ENCODE measurements at regions not wholly inside any gene's neighbourhood (a gene's known extent, or its start where the extent isn't known, plus 50 kb on each side); places are given as distances from the start of the nearest gene placed in this dataset.

DNA sequence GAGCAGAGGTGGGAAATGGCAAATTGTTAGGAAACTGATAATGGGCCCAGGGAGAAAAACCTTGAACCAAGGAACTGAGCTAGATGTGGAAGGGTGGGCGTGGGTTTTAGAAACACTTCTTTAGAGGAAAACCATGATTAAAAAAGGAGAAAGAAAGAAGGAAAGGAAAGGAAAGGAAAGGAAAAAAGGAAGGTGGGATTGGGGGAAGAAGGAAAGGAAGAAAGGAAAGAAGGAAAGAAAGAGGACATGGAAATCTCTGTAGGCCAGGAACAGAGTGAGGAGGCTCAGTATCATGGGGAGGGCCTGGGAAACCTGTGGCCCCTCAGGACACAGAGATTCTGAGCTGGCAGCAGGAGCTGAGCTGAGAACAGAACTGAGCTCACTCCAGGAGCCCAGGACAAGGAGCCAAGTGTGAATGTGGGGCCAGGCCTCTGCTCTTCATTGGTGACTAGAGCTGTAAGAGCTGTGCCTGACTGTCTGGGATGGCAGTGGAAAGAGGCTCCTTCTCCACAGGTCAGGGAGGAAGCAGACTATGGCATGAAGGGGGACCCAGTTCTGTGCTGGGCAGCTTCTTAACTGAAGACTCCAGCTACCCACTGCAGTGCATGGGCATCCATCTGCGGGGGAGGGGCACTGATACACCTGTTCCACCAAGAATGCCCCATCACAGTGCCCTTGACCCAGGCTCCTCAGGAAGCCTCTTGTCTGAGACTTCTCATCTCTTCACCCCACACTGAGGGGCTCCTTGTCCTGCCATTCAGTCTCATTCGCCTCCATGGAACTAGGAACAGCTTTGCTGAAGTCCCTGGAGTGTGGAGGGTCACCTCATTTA is 116.1 kb upstream of the BACH2 start:
- in situ Hi-C loops (cut with MboI; ENCODE audit: low sequenced_read_pairs, unreplicated experiment) = no loop called here
- TF ChIP-seq, protein P1, sequence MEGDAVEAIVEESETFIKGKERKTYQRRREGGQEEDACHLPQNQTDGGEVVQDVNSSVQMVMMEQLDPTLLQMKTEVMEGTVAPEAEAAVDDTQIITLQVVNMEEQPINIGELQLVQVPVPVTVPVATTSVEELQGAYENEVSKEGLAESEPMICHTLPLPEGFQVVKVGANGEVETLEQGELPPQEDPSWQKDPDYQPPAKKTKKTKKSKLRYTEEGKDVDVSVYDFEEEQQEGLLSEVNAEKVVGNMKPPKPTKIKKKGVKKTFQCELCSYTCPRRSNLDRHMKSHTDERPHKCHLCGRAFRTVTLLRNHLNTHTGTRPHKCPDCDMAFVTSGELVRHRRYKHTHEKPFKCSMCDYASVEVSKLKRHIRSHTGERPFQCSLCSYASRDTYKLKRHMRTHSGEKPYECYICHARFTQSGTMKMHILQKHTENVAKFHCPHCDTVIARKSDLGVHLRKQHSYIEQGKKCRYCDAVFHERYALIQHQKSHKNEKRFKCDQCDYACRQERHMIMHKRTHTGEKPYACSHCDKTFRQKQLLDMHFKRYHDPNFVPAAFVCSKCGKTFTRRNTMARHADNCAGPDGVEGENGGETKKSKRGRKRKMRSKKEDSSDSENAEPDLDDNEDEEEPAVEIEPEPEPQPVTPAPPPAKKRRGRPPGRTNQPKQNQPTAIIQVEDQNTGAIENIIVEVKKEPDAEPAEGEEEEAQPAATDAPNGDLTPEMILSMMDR (IDR thresholded peaks at IDR 0.05; ENCODE audit: borderline replicate concordance, control extremely low read depth, extremely low read depth, insufficient read depth, missing control alignments) = no peak
- no peak for DNase-seq (ENCODE audit: low spot score)

DNA sequence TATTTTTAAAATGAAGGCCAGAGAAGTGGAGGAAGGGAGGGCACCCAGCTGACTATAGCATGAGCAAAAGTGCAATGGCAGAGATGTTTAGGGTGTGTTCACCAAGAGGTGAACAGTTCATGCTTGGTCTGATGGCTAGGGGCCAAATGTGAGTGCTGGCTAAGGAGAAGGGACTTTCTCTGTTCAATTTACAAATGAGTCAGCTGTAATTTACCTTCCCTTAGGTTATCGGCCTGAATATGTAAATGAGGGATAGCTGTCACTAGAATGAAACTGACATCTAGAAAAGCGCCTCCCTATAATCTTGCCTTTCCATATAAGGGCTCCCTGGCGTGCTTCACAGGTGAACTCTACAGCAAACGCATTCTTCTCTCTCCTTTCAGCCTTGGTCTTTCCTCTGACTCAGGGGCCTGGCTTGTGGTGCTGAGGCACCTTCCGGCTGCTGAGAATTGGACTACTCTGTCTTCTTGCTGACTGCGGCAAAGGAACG is 114.7 kb upstream of the BACH2 start:
- peak; percentile 69 for DNase-seq (ENCODE audit: low spot score)
- in situ Hi-C loops (cut with MboI; ENCODE audit: low sequenced_read_pairs, unreplicated experiment) = no loop called here

DNA sequence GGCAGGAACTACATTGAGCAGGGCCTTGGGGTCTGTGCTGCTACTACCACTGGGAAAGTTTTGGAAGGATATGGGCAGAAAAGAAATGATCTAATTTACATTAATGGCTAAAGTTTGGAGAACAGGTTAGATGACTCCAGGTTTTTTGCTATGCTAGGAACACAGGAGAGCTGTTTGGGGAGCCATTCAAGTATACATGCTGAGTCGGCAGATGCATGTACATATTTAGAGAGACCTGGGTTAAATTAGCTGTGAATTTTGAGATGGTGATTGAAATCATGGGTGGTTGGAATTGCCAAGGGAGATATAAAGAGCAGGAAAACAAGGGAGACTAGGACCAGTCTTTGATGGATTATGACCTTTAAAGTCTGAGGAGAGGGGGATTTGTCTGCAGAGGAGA is 113.1 kb upstream of the BACH2 start:
- in situ Hi-C loops (cut with MboI; ENCODE audit: low sequenced_read_pairs, unreplicated experiment) = no loop called here
- no peak for DNase-seq (ENCODE audit: low spot score)
- TF ChIP-seq, protein P1 (IDR thresholded peaks at IDR 0.05; ENCODE audit: borderline replicate concordance, control extremely low read depth, extremely low read depth, insufficient read depth, missing control alignments) = no peak

More for the DNA sequence above, 114.7 kb upstream of the BACH2 start:
- TF ChIP-seq, protein P1 (IDR thresholded peaks at IDR 0.05; ENCODE audit: borderline replicate concordance, control extremely low read depth, extremely low read depth, insufficient read depth, missing control alignments) = no peak

DNA sequence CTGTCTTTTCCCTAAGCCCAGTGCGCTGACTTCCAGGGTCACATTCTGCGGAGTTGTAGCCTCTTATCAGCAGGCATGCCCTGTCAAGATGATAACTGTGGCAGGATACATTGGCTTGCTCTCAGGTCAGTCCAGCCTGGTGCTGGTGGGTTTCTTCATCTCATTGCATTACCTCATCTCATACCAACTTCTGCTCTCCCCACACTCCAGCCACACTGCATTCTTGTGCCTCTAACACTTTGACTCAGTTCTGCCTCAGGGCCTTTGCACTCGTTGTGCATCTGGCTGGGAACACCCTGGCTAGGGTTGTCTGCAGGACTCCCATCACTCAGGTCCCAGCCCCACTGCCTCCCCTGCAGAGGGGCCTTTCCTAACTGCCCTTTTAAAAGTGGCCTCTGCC is 110.3 kb upstream of the BACH2 start:
- TF ChIP-seq, protein P1 (IDR thresholded peaks at IDR 0.05; ENCODE audit: borderline replicate concordance, control extremely low read depth, extremely low read depth, insufficient read depth, missing control alignments) = no peak
- DNase-seq (ENCODE audit: low spot score) = no peak
- in situ Hi-C loops (cut with MboI; ENCODE audit: low sequenced_read_pairs, unreplicated experiment) = no loop called here

DNA sequence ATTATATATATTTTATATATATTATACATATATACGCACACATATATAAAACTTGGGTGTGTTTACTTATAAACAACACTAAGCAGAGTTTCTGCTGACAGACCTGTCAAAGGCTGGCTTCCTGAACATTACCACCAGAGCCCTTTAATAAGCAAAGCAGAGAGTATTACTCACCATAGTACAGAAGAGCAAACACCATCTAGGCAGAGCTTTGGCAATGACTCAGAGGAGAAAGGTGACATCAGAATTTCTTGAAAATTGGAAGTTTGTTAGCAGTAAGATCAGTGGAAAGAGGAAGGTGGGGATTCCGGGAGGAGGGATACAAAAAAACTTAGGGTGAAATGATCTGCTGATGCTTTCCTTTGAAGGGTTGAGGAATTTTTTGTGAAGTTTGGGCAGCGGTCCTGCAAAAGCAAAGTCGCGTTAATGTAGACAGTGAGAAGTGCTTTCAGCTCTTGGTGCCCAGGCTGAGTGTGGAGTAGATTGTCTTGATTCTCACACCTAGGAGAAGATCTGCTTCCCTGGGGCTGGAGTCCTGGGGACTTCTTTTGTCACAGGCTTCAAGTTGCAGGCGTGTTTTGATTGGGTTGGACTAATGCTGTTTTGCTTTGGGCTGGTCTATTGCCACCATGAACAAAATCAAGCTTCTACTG is 109.6 kb upstream of the BACH2 start:
- no peak for DNase-seq (ENCODE audit: low spot score)
- in situ Hi-C loops (cut with MboI; ENCODE audit: low sequenced_read_pairs, unreplicated experiment) = no loop called here
- TF ChIP-seq, protein P1 (IDR thresholded peaks at IDR 0.05; ENCODE audit: borderline replicate concordance, control extremely low read depth, extremely low read depth, insufficient read depth, missing control alignments) = no peak

DNA sequence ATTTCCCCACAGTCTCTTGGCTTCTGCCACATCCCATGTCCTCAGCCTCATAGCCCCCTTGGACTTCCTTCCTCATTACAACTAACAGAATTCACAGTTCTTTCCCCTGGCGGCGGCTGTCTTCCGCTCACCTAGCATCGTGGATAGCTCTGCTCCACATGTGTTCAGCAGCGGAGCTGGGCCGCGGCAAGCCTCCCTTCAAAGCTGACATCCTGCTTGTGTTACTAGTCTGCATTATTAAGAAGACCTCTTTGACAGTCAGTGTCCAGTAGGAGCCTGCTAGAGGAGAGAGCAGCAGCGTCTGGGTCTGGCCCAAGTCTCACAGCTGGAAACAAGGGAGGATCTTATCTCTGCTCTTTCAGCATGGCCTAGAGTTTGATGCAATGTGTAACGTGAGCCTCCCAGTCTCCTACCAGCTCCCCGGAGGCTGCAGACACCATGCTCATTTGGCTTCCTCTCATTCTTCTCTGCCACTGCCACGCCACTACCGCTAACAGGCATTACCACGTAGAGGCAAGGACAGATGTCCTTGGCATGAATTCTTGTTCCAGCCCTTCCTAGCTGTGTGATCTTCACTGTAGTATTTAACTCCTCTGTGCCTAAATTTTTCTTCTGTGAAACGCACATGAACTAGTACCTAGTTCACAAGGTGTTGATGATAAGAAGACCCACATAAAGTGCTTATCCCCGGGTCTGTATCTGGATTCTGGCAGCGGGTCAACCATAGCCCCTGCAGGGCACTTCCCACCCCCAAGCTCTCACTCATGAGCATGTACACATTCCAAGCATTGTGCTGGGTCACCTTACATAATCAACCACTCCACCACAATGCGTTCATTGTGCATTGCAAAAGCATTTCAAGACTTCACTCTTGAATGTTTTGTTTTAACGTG is 107.1 kb upstream of the BACH2 start:
- in situ Hi-C loops (cut with MboI; ENCODE audit: low sequenced_read_pairs, unreplicated experiment) = no loop called here
- no peak for DNase-seq (ENCODE audit: low spot score)
- TF ChIP-seq, protein P1 (IDR thresholded peaks at IDR 0.05; ENCODE audit: borderline replicate concordance, control extremely low read depth, extremely low read depth, insufficient read depth, missing control alignments) = no peak
